ENCODE measurements at regions not wholly inside any gene's neighbourhood (a gene's known extent, or its start where the extent isn't known, plus 50 kb on each side); places are given as distances from the start of the nearest gene placed in this dataset.

DNA sequence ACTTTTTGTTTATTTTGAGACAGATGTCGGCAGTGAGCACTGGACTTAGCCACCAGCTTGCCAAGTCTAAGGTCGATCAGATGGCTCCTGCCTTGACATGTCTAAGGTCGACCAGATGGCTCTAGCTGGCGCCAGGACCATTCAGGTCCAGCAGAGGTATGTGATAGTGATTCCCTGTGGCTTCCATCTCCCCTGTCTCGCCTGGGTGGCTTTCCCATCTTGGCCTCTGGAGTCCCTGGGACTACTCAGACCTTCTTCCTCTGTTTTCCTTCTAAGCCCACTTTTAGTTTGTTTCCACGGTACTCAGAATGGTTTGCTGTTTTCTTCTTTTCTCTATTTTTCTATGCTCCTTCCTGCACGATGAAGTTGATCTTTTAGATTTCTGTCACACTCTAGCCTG, 1435.7 kb downstream of the UQCRFS1 start:
- TF ChIP-seq POLR2AphosphoS5 (IDR thresholded peaks at IDR 0.05; ENCODE audit: low read depth) (no peak), CTCF (IDR thresholded peaks at IDR 0.05; ENCODE audit: insufficient read depth, low read length) (no peak)
